ENCODE measurements at regions not wholly inside any gene's neighbourhood (a gene's known extent, or its start where the extent isn't known, plus 50 kb on each side); places are given as distances from the start of the nearest gene placed in this dataset.

GRCh38 chr5:159695741-159696294, 220.5 kb upstream of the ADRA1B start:
- DNase-seq (ENCODE audit: low spot score) = no peak

DNA sequence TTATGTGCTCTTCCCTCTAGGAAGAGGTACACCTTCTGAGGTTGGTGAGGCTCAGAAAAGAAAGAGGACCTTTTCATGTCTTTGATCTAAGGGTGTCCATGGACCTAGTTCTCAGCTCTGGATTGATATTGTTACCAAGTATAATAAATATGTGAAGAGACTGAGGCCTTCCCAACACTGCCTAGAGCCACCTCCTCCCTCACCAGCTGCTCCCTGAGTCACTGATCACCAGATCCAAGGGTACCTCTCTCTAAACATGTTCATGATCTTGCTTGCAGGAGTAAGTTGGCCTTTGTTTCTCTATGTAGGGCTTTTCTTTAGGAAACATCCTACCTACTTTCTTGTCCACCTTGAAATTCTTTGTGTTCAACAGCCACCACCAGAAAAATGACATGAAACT, 218.8 kb upstream of the ADRA1B start:
- no peak for DNase-seq (ENCODE audit: low spot score)

DNA sequence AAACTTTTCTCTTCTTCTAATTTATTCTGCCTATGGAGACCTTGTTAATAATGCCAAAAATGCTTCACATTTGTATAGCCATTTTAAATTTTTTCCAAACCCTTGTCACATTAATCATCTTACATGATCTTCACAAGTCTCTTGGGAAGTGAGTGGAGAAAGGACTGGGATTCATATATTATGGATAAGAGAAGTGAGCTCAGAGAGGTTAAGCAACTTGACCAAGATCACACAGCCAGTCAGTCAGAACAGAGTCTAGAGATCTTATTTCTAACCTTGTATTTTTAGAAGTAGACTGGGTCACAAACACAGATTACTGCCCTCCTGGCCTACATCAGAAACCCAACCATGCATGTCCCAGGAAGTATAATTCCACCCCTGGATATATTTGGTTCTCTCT, 218.0 kb upstream of the ADRA1B start:
- DNase-seq (ENCODE audit: low spot score) = no peak

DNA sequence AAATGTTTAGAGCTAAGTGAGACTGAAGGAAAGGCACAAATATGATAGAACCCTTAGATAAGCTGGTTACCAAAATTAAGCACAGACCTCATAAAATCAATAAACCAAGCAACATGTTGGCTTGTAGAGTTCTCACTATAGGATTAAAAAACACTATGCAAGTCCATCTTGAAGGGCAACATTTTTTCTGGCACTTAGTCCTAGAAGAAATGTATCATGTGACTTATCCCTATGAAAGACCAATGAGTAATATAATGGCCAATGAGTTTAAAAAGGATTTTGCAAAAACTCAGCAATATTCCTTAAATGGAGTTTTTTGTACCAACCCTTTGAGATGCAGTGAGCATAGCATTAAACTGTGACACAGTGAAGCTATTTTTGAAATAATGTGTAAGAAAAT, 216.3 kb upstream of the ADRA1B start:
- no peak for DNase-seq (ENCODE audit: low spot score)

DNA sequence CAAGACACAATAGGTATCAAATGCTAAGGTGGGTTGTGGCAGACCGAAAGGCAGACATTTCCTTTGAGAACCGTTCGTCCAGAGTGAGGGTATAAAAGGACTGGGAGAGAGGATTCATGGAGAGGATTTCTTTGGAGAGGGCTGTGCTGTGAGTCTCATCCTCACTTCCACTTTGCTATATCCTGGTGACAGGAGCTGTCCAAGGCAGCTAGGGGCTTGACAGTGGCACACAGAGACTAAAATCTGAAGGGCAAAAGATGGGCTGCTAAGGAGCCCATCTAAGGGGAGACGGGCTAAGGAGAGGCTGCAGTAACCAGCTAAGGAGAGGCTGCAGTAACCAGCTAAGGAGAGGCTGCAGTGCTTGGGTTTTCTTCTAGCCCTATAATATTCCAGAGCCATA, 214.0 kb upstream of the ADRA1B start:
- DNase-seq (ENCODE audit: low spot score) = no peak

GRCh38 chr5:159702826-159703225, 213.5 kb upstream of the ADRA1B start:
- DNase-seq (ENCODE audit: low spot score) = no peak

- DNase-seq (ENCODE audit: low spot score) = no peak
Measured at GRCh38 chr5:159704160-159704559, 212.1 kb upstream of the ADRA1B start.

DNA sequence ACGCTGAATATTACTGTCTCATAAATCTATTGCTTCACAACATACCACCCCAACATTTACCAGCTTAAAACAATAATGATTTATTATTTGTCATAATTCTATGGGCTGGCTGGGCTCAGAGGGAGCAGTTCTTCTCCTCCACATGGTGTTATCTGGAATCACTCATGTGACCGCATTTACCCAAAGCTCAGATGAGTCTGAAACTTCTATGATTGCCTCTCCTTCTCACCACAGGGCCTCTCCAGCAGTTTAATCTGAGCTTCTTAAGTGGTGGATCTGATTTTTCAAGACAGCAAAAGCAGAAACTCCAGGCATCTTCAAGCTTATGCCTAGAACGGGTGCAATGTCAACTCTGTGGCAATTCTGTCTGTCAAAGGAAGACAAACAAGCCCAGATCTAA, 210.3 kb upstream of the ADRA1B start:
- no peak for DNase-seq (ENCODE audit: low spot score)

DNA sequence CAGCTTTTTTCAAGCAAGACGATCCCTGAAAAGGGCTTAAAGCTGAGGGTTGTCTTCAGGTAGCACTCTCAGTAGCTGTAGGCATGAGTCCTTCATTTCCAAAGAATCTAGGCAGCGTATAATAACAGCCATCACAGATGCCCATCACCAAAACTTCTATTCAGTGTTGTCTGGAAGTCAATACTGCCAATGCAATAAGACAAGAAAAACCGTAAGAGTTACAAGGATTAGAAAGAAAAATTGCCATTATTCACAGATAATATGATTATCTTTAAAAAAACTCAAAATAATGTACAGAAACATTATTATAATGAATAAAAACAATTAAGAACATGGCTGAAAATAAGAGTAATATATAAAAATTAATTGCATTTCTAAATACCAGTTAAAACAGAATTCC, 208.2 kb upstream of the ADRA1B start:
- DNase-seq (ENCODE audit: low spot score) = no peak

DNA sequence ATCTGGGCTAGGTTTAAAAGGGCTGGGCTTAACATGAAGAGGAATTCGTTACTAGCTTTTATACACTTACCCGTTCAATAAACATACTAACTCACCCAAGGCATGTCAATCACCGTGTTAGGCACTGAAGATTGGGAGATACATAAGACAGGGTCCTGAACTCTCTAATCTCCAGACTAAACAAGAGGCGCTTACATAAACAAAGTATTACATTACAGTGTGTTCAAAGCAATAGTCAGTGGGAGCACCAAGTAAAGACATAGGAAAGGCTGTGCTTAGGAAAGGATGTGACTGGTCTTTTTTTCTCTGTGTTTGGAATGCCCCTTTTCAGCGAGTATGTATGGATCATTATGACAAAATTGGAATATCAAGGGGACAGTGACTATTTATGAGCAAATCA, 203.6 kb upstream of the ADRA1B start:
- no peak for DNase-seq (ENCODE audit: low spot score)

DNA sequence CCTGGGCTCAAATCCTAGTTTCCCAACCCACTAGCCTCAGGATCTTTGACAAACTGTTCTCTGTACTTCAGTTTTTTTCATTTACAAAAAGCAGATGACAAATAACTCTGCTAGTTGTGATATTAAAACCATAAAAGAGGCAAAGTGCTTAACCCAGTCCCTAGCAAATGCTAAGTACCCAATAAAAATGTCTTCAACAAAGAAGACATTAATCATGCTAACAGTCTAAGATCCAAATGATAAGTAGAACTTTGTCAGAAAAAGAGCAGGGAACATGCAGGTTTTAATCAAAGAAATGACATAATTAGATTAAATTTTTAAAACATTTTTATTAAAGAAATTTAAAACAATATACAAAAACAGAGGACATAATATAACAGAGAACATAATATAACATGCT, 203.0 kb upstream of the ADRA1B start:
- no peak for DNase-seq (ENCODE audit: low spot score)

DNA sequence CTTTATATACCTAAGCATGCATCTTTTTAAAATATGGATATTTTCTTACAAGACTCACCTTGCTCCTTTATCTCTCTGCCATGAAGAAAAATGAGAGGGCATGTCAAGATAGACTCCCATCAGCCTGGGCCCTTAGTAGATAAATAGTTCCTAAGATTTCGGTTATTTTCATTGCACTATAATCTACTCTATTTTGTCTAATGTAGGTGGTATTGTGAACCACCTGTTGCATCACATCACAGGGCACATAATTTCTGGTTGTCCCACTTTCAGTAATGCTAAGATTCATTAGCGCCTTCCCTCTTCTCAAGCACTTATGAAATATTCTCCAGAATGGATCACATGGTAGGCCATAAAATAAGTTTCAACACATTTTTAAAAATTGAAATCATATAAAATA, 202.5 kb upstream of the ADRA1B start:
- DNase-seq (ENCODE audit: low spot score) = no peak

DNA sequence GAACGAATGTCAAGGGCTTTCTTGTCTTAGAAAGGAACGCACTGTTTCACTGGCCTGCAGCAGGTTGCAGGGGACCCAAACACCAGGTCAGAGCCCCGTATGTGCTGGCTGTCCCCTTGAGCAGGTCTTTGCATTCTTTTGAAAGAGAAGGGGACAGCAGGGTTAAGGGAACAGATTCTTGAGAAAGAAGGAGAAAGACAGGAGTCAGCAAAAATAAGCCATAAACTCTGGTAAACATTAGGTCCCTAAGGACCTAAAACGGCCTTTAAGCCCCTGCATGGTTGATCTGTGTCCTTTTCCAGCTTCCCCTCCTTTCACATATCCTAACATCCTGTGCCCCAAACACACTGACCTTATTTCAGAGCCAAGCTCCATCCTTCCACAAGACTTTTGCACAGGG, 190.8 kb upstream of the ADRA1B start:
- no peak for DNase-seq (ENCODE audit: low spot score)

DNA sequence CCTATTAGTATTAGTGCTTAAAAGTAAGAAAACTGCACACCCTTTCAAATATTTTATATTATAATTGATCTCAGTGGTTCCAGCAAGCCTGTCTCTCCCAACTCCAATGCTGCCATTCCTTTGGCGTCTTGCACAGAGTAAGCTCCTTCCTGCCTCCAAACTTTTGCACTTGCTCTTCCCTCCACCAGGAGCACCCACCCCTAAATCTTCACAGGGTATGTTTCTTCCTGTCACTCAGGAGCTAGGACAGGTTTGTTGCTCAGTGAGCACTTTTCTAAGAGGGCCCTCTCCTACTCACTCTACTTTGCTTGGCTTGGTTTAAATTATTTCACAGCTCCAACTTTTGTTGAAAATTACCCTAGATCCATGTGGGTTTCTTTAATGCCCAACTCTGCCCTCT, 189.1 kb upstream of the ADRA1B start:
- no peak for DNase-seq (ENCODE audit: low spot score)

GRCh38 chr5:159730285-159730684, 186.0 kb upstream of the ADRA1B start:
- no peak for DNase-seq (ENCODE audit: low spot score)

DNA sequence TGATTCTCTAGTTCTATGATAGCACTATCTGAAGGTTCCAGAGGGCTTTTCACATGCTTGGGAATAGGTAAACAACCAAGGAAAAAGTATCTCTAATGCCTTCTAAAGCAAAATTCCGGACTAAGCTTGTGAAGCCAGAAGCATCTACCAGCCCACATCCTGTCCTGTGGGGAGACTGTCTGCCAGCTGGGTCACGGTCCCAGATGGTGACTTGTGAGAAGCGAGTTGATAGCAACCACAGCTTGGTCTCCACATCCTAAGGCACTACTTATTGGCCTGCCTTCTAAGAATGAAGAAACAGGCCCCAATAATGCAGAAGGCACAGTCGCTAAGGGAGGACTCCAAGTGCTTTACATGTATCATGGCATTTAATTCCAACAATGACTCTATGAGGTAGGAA, 184.1 kb upstream of the ADRA1B start:
- DNase-seq (ENCODE audit: low spot score) = no peak

DNA sequence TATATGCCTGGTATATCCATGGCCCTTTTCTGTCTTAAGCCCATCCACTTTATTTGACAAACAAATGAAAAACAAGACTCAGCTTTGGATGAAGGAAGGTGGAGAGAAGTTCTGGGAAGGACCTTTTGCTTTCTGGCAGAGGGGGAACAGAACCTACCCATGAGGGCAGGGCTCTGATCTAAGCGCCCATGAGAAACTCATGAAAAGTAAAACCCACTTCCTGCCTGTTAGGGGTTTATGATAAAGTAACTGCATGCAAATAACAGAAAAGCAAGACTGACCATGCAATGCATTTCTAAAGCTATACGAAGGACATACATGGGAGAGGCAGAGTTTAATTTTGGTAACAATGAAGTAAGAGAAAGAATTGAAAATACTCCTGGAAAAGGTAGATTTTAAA, 181.9 kb upstream of the ADRA1B start:
- DNase-seq (ENCODE audit: low spot score) = no peak

DNA sequence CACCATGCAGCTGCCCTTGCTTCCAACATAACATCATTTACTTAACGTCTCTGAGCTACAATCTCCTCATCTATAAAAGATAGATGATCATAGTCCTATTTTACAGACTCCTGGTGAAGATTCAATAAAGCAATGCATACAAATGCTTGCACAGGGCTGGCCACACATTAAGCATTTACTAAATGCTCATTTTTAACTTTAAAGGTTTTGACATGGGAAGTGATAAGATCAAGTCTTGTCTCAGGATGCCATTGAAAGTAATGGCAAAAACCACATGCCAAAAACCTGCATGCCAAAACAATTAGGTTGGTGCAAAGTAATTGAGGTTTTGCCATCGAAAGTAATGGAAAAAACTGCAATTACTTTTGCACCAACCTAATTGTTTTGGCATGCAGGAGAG, 181.2 kb upstream of the ADRA1B start:
- DNase-seq (ENCODE audit: low spot score) = no peak

GRCh38 chr5:159735749-159736660, 180.3 kb upstream of the ADRA1B start:
- no peak for DNase-seq (ENCODE audit: low spot score)

DNA sequence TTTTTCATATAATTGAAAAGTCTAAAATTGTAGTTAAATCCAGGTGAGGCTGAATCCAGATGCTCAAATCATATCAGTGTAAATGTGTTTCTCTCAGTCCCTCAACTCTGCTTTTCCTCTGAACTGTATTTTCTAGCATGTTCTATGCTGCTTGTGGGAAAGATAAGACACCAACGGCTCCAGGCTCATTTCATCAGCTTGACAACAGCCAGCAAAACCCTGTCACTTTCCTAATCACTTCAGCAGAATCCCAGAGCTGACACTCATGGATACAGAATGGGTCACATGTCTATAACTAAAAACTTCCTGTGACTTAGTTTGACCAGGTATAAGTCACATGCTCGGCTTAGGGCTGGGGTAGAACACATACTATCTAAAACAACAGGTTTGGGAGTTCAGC, 179.4 kb upstream of the ADRA1B start:
- no peak for DNase-seq (ENCODE audit: low spot score)

DNA sequence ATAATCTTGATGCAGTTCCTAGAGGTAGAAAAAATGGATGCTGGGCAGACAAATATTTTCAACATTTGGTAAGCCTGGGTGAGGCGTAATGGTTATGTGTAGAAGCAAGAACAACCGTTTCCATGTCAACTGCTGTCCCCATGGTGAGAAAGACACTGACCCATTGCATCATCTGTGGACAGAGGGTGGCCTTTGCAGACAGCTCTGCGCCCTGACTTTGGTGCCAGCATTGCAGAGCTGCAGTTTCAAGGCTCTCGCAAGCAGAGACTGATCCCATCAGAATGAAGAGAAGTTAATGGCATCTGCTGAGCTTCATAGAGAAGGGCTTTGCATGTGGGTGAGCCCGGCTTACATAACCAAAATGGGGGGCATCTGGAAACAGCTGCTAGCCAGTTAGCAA, 179.0 kb upstream of the ADRA1B start:
- DNase-seq (ENCODE audit: low spot score) = no peak

DNA sequence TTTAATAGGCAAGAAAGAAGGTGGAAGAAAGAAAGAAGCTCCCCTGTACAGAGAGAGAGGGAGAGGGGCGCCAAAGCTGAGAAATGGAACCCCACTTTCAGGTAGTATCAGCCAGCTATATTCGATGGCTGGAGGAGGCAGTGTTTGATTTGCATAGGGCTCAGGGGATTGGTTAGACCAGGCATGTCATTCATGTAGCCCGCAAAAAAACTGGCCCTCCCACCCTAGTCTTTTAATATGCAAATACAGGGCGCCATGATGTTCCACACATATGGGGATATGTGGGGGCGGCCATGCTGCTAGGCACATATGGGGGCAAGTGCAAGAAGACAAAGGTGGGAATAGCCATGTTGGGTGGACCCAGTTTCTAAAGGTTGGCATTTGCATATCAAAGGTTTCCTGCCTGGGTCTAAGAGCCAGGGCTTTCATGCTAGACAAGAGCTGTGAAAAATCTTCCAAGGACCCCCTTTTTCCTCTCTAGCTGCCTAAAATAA, 174.4 kb upstream of the ADRA1B start:
- no peak for DNase-seq (ENCODE audit: low spot score)

GRCh38 chr5:159743234-159743633, 173.0 kb upstream of the ADRA1B start:
- no peak for DNase-seq (ENCODE audit: low spot score)
